Neural progenitor cell (in vitro differentiated cells): ENCODE measurements at regions not wholly inside any gene's neighbourhood (a gene's known extent, or its start where the extent isn't known, plus 50 kb on each side); places are given as distances from the start of the nearest gene placed in this dataset.

ENCODE experiments used
- DNase-seq: peaks from one replicate; pipeline ENCODE4 v3.0.0-alpha.2; 2016; ENCODE audit warnings: low spot score
- H2AFZ ChIP-seq: fragments of 200-600 bp; sonication (generic); replicated peaks from 2 replicates; pipeline ENCODE4 v1.6.1; 2016; ENCODE audit warnings: antibody characterized with exemption
- H3F3A ChIP-seq: fragments of 200-600 bp; sonication (generic); 2 replicates; pipeline ENCODE4 v1.6.1; 2016; ENCODE audit warnings: antibody characterized with exemption, low read depth
- H3K27ac ChIP-seq: fragments of 200-600 bp; sonication (generic); 2 replicates; pipeline ENCODE4 v1.5.1; 2016; ENCODE audit warnings: mild to moderate bottlenecking
- H3K27me3 ChIP-seq: fragments of 200-600 bp; sonication (generic); 2 replicates; pipeline ENCODE4 v1.6.1; 2016; ENCODE audit warnings: mild to moderate bottlenecking, moderate library complexity
- H3K36me3 ChIP-seq: fragments of 200-600 bp; sonication (generic); 2 replicates; pipeline ENCODE4 v1.5.1; 2016
- H3K4me1 ChIP-seq: fragments of 200-600 bp; sonication (generic); 2 replicates; pipeline ENCODE4 v1.6.1; 2016; ENCODE audit warnings: mixed run types
- H3K4me2 ChIP-seq: fragments of 200-600 bp; sonication (generic); 2 replicates; pipeline ENCODE4 v1.6.1; 2016
- H3K4me3 ChIP-seq: fragments of 200-600 bp; sonication (generic); 2 replicates; pipeline ENCODE4 v1.5.1; 2016
- H3K79me2 ChIP-seq: fragments of 200-600 bp; sonication (generic); 2 replicates; pipeline ENCODE4 v1.6.1; 2016; ENCODE audit warnings: low read depth
- H3K9ac ChIP-seq: fragments of 200-600 bp; sonication (generic); 2 replicates; pipeline ENCODE4 v1.6.1; 2016
- H3K9me3 ChIP-seq: fragments of 200-600 bp; sonication (generic); 2 replicates; pipeline ENCODE4 v1.5.1; 2016; ENCODE audit warnings: low read depth
- H4K20me1 ChIP-seq: fragments of 200-600 bp; sonication (generic); 2 replicates; pipeline ENCODE4 v1.6.1; 2016; ENCODE audit warnings: low read depth
- H3K27ac Mint-ChIP-seq: 3 replicates; pipeline ENCODE4 v1.8.0; 2021; ENCODE audit warnings: mixed read lengths
- H3K27me3 Mint-ChIP-seq: 2 replicates; pipeline ENCODE4 v1.8.0; 2022; ENCODE audit warnings: low read depth, mild to moderate bottlenecking, inconsistent platforms, moderate library complexity, mixed read lengths; ENCODE audit not compliant: insufficient read depth
- H3K36me3 Mint-ChIP-seq: 3 replicates; pipeline ENCODE4 v1.8.0; 2021; ENCODE audit warnings: mixed read lengths
- H3K4me1 Mint-ChIP-seq: 3 replicates; pipeline ENCODE4 v1.8.0; 2021; ENCODE audit warnings: mixed read lengths
- H3K4me3 Mint-ChIP-seq: 3 replicates; pipeline ENCODE4 v1.8.0; 2021; ENCODE audit warnings: mild to moderate bottlenecking, moderate library complexity, mixed read lengths
- H3K9me3 Mint-ChIP-seq: 3 replicates; pipeline ENCODE4 v1.8.0; 2020; ENCODE audit warnings: mixed read lengths
- CTCF ChIP-seq: fragments of 200-600 bp; sonication (generic); IDR thresholded peaks from 2 replicates; pipeline ENCODE4 v1.5.1; 2017; ENCODE audit warnings: antibody characterized with exemption, mild to moderate bottlenecking
- EZH2 ChIP-seq: fragments of 200-600 bp; sonication (generic); IDR thresholded peaks from 2 replicates; pipeline ENCODE4 v1.6.1; 2017; ENCODE audit warnings: antibody characterized with exemption, mild to moderate bottlenecking, moderate library complexity
- EZH2phosphoT487 ChIP-seq: fragments of 200-600 bp; sonication (generic); IDR thresholded peaks from 2 replicates; pipeline ENCODE4 v1.6.1; 2017; ENCODE audit warnings: antibody characterized with exemption

DNA sequence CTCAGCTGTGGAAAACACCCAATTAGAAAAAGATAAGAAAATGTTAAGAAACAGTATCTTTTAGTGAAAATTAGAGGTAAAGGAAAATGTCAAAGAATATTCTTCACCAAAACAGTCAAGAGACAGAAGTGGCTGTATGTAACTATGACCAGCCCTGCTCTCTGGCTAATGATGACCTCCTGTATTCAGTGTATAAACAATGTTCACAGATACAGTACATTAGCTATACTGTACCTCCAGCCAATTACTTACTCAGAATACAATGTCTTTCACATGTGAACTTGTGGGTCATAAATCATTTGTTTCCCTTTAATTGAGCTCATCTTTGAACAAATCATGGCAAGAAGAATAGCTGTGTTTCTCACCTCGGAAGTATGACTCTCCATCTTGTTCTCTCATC lies 432.0 kb downstream of the LMO4 start:
- TF ChIP-seq EZH2 (no peak), CTCF (no peak), EZH2phosphoT487 (no peak)
- DNase-seq = no peak
- Histone ChIP-seq H3K9me3 (no peaks in the 10 kb centered on the region), H3F3A (no peaks in the 10 kb centered on the region), H2AFZ (no peak overlapping the region), H3K27me3 (no peaks in the 10 kb centered on the region), H4K20me1 (no peaks in the 10 kb centered on the region), H3K79me2 (no peaks in the 10 kb centered on the region), H3K4me2 (no peak overlapping the region), H3K4me1 (no peaks in the 10 kb centered on the region), H3K4me3 (no peak overlapping the region), H3K27ac (no peak overlapping the region), H3K9ac (no peak overlapping the region), H3K36me3 (no peaks in the 10 kb centered on the region)
- Mint-ChIP-seq H3K9me3 (no peaks in the 10 kb centered on the region), H3K4me3 (no peak overlapping the region), H3K27me3 (peaks cover 3% of the 10 kb centered on the region), H3K36me3 (no peaks in the 10 kb centered on the region), H3K27ac (no peak overlapping the region), H3K4me1 (peaks cover 6% of the 10 kb centered on the region)

- no peak overlapping the region for H3K4me3 ChIP-seq
- no peak overlapping the region for H3K4me2 ChIP-seq
- Mint-ChIP-seq H3K4me1 (peaks cover 6% of the 10 kb centered on the region), H3K9me3 (peaks cover 2% of the 10 kb centered on the region), H3K36me3 (no peaks in the 10 kb centered on the region), H3K27ac (no peak overlapping the region), H3K27me3 (peaks cover 3% of the 10 kb centered on the region), H3K4me3 (no peak overlapping the region)
- no peaks in the 10 kb centered on the region for H3K4me1 ChIP-seq
- no peak for DNase-seq
- no peak overlapping the region for H2AFZ ChIP-seq
- no peaks in the 10 kb centered on the region for H3K79me2 ChIP-seq
- no peaks in the 10 kb centered on the region for H3K27me3 ChIP-seq
- H3K9ac ChIP-seq = no peak overlapping the region
- TF ChIP-seq EZH2phosphoT487 = no peak
- TF ChIP-seq EZH2 = no peak
- TF ChIP-seq CTCF = no peak
- H3K27ac ChIP-seq = no peak overlapping the region
- H3F3A ChIP-seq = no peaks in the 10 kb centered on the region
- H3K9me3 ChIP-seq = no peaks in the 10 kb centered on the region
- H4K20me1 ChIP-seq = no peaks in the 10 kb centered on the region
- H3K36me3 ChIP-seq = no peaks in the 10 kb centered on the region
These were observed 434.8 kb downstream of the LMO4 start for GRCh38 chr1:87763483-87763882.

DNA sequence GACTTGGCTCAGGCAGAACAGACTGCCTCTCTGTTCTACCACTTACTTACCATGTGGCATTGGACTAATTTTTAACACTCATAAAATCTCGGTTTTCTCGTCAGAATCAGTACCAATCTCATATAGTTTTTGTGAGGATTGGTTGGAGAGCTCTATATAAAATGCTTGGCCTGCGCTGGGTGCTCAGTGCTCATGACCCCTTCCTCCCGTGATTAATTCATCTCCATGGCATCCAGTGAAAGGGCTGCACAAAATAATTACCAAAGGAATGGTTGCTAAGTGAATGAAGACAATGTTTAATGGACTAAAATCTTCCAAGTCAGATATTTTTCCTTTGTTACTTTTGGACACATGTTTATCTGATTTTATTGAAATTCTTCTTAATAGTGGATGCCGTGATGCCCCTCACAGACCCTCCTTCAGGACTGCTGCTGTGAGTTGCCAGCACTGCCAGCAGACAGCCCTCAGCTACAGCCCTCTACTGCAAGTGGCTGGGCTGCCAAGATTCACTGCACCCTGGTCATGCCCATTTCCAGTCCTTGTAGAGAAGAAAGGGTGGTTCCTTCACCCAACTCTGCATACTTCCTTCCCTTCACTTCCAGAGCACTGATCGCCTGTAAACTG lies 436.5 kb downstream of the LMO4 start:
- H3K4me3 ChIP-seq = no peak overlapping the region
- H3K27ac ChIP-seq = no peak overlapping the region
- H2AFZ ChIP-seq = no peak overlapping the region
- no peak overlapping the region for H3K4me2 ChIP-seq
- no peak overlapping the region for H3K4me3 Mint-ChIP-seq
- H3K9ac ChIP-seq = no peak overlapping the region
- peaks cover 3% of the 10 kb centered on the region for H3K27me3 Mint-ChIP-seq
- TF ChIP-seq CTCF (no peak), EZH2phosphoT487 (no peak), EZH2 (no peak)
- H3K36me3 Mint-ChIP-seq = no peaks in the 10 kb centered on the region
- DNase-seq = no peak
- no peaks in the 10 kb centered on the region for H3K4me1 ChIP-seq
- no peaks in the 10 kb centered on the region for H3K27me3 ChIP-seq
- H4K20me1 ChIP-seq = no peaks in the 10 kb centered on the region
- H3K36me3 ChIP-seq = no peaks in the 10 kb centered on the region
- peak overlapping the region; percentile 72 for H3K27ac Mint-ChIP-seq
- H3K9me3 ChIP-seq = peaks cover 7% of the 10 kb centered on the region
- H3K9me3 Mint-ChIP-seq = peaks cover 2% of the 10 kb centered on the region
- no peaks in the 10 kb centered on the region for H3F3A ChIP-seq
- H3K4me1 Mint-ChIP-seq = peaks cover 6% of the 10 kb centered on the region
- no peaks in the 10 kb centered on the region for H3K79me2 ChIP-seq
